D721Med (cell line): ENCODE measurements at regions not wholly inside any gene's neighbourhood (a gene's known extent, or its start where the extent isn't known, plus 50 kb on each side); places are given as distances from the start of the nearest gene placed in this dataset.

Experiments
- DNase-seq: peaks from one replicate; pipeline ENCODE4 v3.0.0; 2011; ENCODE audit warnings: low spot score; ENCODE audit not compliant: insufficient read length
- FAIRE-seq: peaks from 2 replicates; lab custom pipeline; 2011; peaks lifted over from hg19 to GRCh38; lab: Jason Lieb, UNC
- TF ChIP-seq, protein P1 (sequence below): IDR thresholded peaks from 2 replicates; pipeline ENCODE4 v1.5.1; 2012; ENCODE audit warnings: mild to moderate bottlenecking, control low read depth; ENCODE audit not compliant: insufficient read depth; ENCODE audit errors: missing control alignments

DNA sequence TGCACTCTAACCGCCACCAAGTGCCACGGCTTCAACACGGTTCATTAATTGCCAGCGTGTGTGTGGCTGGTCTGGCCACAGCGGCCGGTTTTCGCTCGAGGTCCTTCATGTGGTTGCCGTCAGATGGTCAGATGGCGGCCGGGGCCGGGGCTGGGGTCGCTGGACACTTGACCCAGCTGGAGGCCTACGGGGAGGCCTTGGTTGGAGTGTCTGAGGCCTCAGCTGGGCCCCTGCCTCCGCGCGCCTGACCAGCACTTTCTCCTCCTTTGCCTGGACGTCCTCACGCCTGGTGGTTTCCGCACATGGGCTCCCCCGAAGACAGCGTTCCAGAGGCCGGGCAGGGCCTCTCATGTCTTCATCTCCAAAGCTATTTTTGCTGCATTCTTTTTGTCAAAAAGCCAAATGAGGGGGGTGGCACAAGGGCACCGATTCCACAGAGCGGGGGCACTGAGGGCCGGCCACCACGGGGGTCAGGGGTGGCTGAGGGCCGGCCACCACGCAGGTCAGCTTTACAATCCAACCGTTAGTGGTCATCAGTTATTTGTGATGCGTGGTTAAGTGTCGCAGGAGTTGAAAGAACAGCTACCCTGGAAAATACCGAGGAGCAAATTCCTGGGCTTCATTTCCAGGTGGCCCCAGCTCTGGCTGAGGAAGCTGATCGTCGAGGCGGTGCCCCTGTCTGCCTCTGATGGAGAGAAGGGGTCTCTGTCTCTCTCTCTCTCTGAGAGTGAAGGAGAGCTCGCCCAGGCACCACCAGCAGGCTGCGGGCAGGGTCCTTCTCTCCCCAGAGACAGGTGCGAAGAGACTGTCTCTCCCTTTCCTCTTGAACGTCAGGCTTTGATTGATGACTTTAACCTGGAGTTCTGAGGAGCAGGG, 50.5 kb upstream of the FRMD1 start:
- TF ChIP-seq, protein P1, sequence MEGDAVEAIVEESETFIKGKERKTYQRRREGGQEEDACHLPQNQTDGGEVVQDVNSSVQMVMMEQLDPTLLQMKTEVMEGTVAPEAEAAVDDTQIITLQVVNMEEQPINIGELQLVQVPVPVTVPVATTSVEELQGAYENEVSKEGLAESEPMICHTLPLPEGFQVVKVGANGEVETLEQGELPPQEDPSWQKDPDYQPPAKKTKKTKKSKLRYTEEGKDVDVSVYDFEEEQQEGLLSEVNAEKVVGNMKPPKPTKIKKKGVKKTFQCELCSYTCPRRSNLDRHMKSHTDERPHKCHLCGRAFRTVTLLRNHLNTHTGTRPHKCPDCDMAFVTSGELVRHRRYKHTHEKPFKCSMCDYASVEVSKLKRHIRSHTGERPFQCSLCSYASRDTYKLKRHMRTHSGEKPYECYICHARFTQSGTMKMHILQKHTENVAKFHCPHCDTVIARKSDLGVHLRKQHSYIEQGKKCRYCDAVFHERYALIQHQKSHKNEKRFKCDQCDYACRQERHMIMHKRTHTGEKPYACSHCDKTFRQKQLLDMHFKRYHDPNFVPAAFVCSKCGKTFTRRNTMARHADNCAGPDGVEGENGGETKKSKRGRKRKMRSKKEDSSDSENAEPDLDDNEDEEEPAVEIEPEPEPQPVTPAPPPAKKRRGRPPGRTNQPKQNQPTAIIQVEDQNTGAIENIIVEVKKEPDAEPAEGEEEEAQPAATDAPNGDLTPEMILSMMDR = no peak
- FAIRE-seq = no peak
- DNase-seq = no peak

DNA sequence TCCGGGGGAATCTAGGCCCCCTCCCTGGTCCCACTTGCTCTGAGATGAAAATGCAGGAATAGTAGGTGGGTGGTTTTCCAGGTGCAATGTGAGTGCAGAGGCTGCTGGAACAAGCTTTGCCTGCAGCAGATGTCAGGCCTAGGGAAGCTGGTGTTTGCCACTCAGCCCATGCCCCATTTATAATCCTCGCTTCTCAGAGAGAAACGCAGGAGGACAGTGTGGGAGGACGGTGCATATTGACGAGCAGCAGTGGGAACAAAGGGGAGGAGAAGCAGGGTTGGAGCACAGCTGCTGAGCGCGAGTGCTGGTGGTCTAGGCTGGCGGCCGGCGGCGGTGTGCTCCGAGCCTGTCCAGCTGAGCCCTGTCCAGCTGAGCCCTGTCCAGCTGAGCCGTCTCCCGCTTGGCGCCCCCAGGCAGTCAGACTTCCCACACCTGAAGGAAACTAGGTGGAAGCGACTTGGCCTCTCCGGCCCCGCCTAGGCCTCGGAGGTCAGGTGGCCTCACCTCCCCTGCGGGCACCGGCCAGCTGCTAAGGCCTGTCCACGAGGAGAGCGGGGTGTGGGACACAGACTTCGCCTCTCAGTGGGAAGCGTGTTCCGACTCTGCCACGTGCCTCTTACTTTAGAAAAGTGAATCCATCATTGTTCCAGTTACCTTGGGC, 49.7 kb upstream of the FRMD1 start:
- DNase-seq (no peak), FAIRE-seq (no peak)
- TF ChIP-seq, protein P1 = no peak
